SK-N-SH (cell line): ENCODE measurements at regions not wholly inside any gene's neighbourhood (a gene's known extent, or its start where the extent isn't known, plus 50 kb on each side); places are given as distances from the start of the nearest gene placed in this dataset.

Source experiments
- CTCF ChIA-PET: fragments of 300-600, 350-600 bp; formaldehyde crosslinking; extraction: SDS; loops from one replicate; lab custom pipeline; 2021; lab: Yijun Ruan, JAX
- POLR2A ChIA-PET: fragments of 350-600 bp; sonication (Branson Sonifier 250); formaldehyde crosslinking; extraction: SDS; loops from one replicate; lab custom pipeline; 2020; ENCODE audit warnings: antibody characterized with exemption, inconsistent platforms; lab: Yijun Ruan, JAX
- DNase-seq: peaks from one replicate; pipeline ENCODE4 v3.0.0; 2012
- H2AFZ ChIP-seq: fragments of 200-600 bp; sonication (generic); 2 replicates; pipeline ENCODE4 v1.8.1; 2016; ENCODE audit warnings: antibody characterized with exemption, mild to moderate bottlenecking, low read depth
- H3F3A ChIP-seq: fragments of 200-600 bp; sonication (generic); replicated peaks from 2 replicates; pipeline ENCODE3; 2016; ENCODE audit warnings: antibody characterized with exemption, mild to moderate bottlenecking; ENCODE audit not compliant: insufficient read depth
- H3K27ac ChIP-seq, 2 experiments: fragments of 200-500 bp in 1 of 2; fragments of 200-600 bp in 1 of 2; sonication (Bioruptor generic) in 1 of 2; sonication (generic), shearing (Covaris generic) in 1 of 2; 2 replicates each; pipeline versions ENCODE4 v1.5.1 to v1.6.1; 2014 to 2016; ENCODE audit warnings: low read depth in 2 of 2, inconsistent platforms in 1 of 2, low read length in 1 of 2, mild to moderate bottlenecking in 1 of 2, mixed read lengths in 1 of 2
- H3K27me3 ChIP-seq: fragments of 200-600 bp; sonication (generic), shearing (Covaris generic); 2 replicates; pipeline ENCODE4 v1.6.1; 2016; ENCODE audit warnings: mixed run types; ENCODE audit not compliant: insufficient read depth
- H3K36me3 ChIP-seq, 2 experiments: fragments of 200-500 bp in 1 of 2; fragments of 200-600 bp in 1 of 2; sonication (Bioruptor generic) in 1 of 2; sonication (generic) in 1 of 2; replicated peaks in 1 of 2; 2 replicates each; pipeline versions ENCODE3 to v1.5.1; 2014 to 2016; ENCODE audit warnings: low read length in 1 of 2, mild to moderate bottlenecking in 1 of 2; ENCODE audit not compliant: insufficient read depth in 2 of 2, control insufficient read depth in 1 of 2
- H3K4me1 ChIP-seq, 2 experiments: fragments of 200-500 bp in 1 of 2; fragments of 200-600 bp in 1 of 2; sonication (Bioruptor generic) in 1 of 2; sonication (generic), shearing (Covaris generic) in 1 of 2; 2 replicates each; pipeline versions ENCODE4 v1.5.1 to v1.6.1; 2014 to 2016; ENCODE audit warnings: low read depth in 1 of 2, low read length in 1 of 2, mixed run types in 1 of 2; ENCODE audit not compliant: insufficient read depth in 2 of 2, control insufficient read depth in 1 of 2
- H3K4me2 ChIP-seq: fragments of 200-600 bp; sonication (generic), shearing (Covaris generic); 2 replicates; pipeline ENCODE4 v1.6.1; 2017; ENCODE audit warnings: mixed run types
- H3K4me3 ChIP-seq, 2 experiments: fragments of 200-500 bp in 1 of 2; fragments of 200-600 bp in 1 of 2; sonication (Bioruptor generic) in 1 of 2; sonication (generic), shearing (Covaris generic) in 1 of 2; 2 replicates each; pipeline versions ENCODE4 v1.5.1 to v1.8.1; 2014 to 2016; ENCODE audit warnings: low read depth in 2 of 2, inconsistent platforms in 1 of 2, low read length in 1 of 2, mild to moderate bottlenecking in 1 of 2, mixed read lengths in 1 of 2, moderate library complexity in 1 of 2
- H3K79me2 ChIP-seq: fragments of 200-600 bp; sonication (generic); 2 replicates; pipeline ENCODE4 v1.8.1; 2017; ENCODE audit warnings: mild to moderate bottlenecking; ENCODE audit not compliant: insufficient read depth
- H3K9ac ChIP-seq: fragments of 200-600 bp; sonication (generic); 2 replicates; pipeline ENCODE4 v1.6.1; 2017; ENCODE audit warnings: mixed run types
- H3K9me2 ChIP-seq: fragments of 200-600 bp; sonication (generic); 2 replicates; pipeline ENCODE4 v1.6.1; 2017; ENCODE audit warnings: mixed run types
- H3K9me3 ChIP-seq: fragments of 200-600 bp; sonication (generic); 2 replicates; pipeline ENCODE4 v1.6.1; 2017; ENCODE audit warnings: mixed run types, mild to moderate bottlenecking, moderate library complexity
- H4K20me1 ChIP-seq: fragments of 200-600 bp; sonication (generic); 2 replicates; pipeline ENCODE4 v1.6.1; 2017; ENCODE audit warnings: mild to moderate bottlenecking, mixed run types; ENCODE audit not compliant: insufficient read depth
- ELF1 ChIP-seq: IDR thresholded peaks from 2 replicates; pipeline ENCODE4 v1.4.0; 2012
- EP300 ChIP-seq, 2 experiments: IDR thresholded peaks; 2 replicates each; pipeline versions ENCODE4 v1.4.0 to v1.6.1; 2012; ENCODE audit warnings: borderline replicate concordance in 1 of 2, low read depth in 1 of 2, low read length in 1 of 2
- EZH2phosphoT487 ChIP-seq: fragments of 200-600 bp; sonication (generic); IDR thresholded peaks from 2 replicates; pipeline ENCODE4 v1.6.1; 2017; ENCODE audit warnings: low read depth, mixed run types, mild to moderate bottlenecking, antibody characterized with exemption, moderate library complexity, borderline replicate concordance
- FOSL2 ChIP-seq: IDR thresholded peaks from 2 replicates; pipeline ENCODE4 v1.4.0; 2012; ENCODE audit warnings: low read depth, mild to moderate bottlenecking, moderate library complexity, borderline replicate concordance
- GATA2 ChIP-seq: sonication (generic); formaldehyde crosslinking; IDR thresholded peaks from 2 replicates; pipeline ENCODE4 v1.5.0; 2020; ENCODE audit warnings: mild to moderate bottlenecking, missing genetic modification reagents
- MEF2A ChIP-seq: IDR thresholded peaks from 2 replicates; pipeline ENCODE4 v1.4.0; 2012; ENCODE audit warnings: low read depth, borderline replicate concordance
- NFIC ChIP-seq: IDR thresholded peaks from 2 replicates; pipeline ENCODE4 v1.4.0; 2012; ENCODE audit warnings: borderline replicate concordance
- NRF1 ChIP-seq: IDR thresholded peaks from 2 replicates; pipeline ENCODE4 v1.6.1; 2012; ENCODE audit warnings: low read depth, mild to moderate bottlenecking, low read length
- RAD21 ChIP-seq: IDR thresholded peaks from 2 replicates; pipeline ENCODE4 v1.6.1; 2012; ENCODE audit warnings: mild to moderate bottlenecking, low read length
- RCOR1 ChIP-seq: fragments of 150-350 bp; IDR thresholded peaks from 2 replicates; pipeline ENCODE4 v1.6.1; 2017; ENCODE audit warnings: antibody characterized with exemption, low read length
- RFX5 ChIP-seq: IDR thresholded peaks from 2 replicates; pipeline ENCODE4 v1.6.1; 2012; ENCODE audit warnings: mild to moderate bottlenecking, improper control_type of control experiment, low read length
- SMC3 ChIP-seq: IDR thresholded peaks from 2 replicates; pipeline ENCODE4 v1.6.1; 2012; ENCODE audit warnings: low read depth, low read length, improper control_type of control experiment
- TCF12 ChIP-seq: IDR thresholded peaks from 2 replicates; pipeline ENCODE4 v1.4.0; 2012
- WGBS: methylation state at CpG from one replicate; pipeline ENCODE4 v1.1.6; 2017; ENCODE audit warnings: low lambda C conversion rate; 5-methylcytosine and 5-hydroxymethylcytosine counted together
- TF ChIP-seq, protein P1 (sequence below): fragments of 150-350 bp; IDR thresholded peaks from 2 replicates; pipeline ENCODE4 v1.6.1; 2016; ENCODE audit warnings: mild to moderate bottlenecking, low read depth, low read length
- TF ChIP-seq, protein P2 (sequence below): IDR thresholded peaks from 2 replicates; pipeline ENCODE4 v1.4.0; 2012; ENCODE audit warnings: low read depth
- TF ChIP-seq, protein P3 (sequence below): fragments of 200-600 bp; sonication (generic); IDR thresholded peaks from 2 replicates; pipeline ENCODE4 v1.6.1; 2017; ENCODE audit warnings: antibody characterized with exemption, mild to moderate bottlenecking, moderate library complexity
- TF ChIP-seq, protein P4 (sequence below): IDR thresholded peaks from 2 replicates; pipeline ENCODE4; 2012
- TF ChIP-seq, protein P5 (sequence below): IDR thresholded peaks from 2 replicates; pipeline ENCODE4 v1.4.0; 2012; ENCODE audit warnings: low read depth, borderline replicate concordance

DNA sequence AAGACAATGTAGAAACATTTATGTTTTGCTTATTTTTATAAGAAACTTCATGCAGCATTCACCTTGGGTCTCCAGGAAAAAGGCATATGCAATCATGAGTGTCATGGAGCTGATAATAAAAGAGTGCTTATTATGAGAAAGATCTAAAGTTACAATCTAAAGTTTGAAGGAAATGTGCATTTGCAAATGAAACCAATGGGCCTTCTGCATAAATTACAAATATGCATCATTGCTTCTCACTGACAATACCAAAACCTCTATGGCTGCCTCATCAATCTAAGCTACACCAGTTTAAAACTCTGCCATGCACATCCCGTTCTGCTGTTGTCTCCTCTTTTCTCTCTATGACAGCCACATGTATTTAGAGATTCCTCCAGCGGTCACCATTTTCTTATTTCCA, 103.2 kb upstream of the ABI3BP start:
- Histone ChIP-seq H4K20me1 (no peaks in the 10 kb centered on the region), H3K79me2 (no peaks in the 10 kb centered on the region), H3K4me3 (no peak overlapping the region), H3K9ac (no peak overlapping the region), H3K27ac (no peak overlapping the region), H3K36me3 (no peaks in the 10 kb centered on the region), H3K9me3 (no peaks in the 10 kb centered on the region), H2AFZ (no peak overlapping the region), H3K27me3 (no peaks in the 10 kb centered on the region), H3K9me2 (no peaks in the 10 kb centered on the region), H3K4me1 (no peaks in the 10 kb centered on the region; a peak in 1 of 4 replicates), H3F3A (no peaks in the 10 kb centered on the region), H3K4me2 (no peak overlapping the region)
- CTCF ChIA-PET, result interaction anchor here (1.2 kb wide), 1 partner anchor 100 kb away, joined by 3 read pairs; no protein-coding TSS in a partner anchor
- no peak for DNase-seq
- POLR2A ChIA-PET, result no interaction called here
- WGBS, result 93% methylated on average over 2 of the region's 2 CpGs
- no peak for TF ChIP-seq RCOR1
- TF ChIP-seq, protein P1, sequence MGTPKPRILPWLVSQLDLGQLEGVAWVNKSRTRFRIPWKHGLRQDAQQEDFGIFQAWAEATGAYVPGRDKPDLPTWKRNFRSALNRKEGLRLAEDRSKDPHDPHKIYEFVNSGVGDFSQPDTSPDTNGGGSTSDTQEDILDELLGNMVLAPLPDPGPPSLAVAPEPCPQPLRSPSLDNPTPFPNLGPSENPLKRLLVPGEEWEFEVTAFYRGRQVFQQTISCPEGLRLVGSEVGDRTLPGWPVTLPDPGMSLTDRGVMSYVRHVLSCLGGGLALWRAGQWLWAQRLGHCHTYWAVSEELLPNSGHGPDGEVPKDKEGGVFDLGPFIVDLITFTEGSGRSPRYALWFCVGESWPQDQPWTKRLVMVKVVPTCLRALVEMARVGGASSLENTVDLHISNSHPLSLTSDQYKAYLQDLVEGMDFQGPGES, result no peak
- TF ChIP-seq, protein P2, sequence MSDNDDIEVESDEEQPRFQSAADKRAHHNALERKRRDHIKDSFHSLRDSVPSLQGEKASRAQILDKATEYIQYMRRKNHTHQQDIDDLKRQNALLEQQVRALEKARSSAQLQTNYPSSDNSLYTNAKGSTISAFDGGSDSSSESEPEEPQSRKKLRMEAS, result no peak
- TF ChIP-seq NRF1, result no peak
- no peak for TF ChIP-seq SMC3
- TF ChIP-seq MEF2A, result no peak
- TF ChIP-seq TCF12, result no peak
- TF ChIP-seq RAD21, result no peak
- TF ChIP-seq, protein P3, sequence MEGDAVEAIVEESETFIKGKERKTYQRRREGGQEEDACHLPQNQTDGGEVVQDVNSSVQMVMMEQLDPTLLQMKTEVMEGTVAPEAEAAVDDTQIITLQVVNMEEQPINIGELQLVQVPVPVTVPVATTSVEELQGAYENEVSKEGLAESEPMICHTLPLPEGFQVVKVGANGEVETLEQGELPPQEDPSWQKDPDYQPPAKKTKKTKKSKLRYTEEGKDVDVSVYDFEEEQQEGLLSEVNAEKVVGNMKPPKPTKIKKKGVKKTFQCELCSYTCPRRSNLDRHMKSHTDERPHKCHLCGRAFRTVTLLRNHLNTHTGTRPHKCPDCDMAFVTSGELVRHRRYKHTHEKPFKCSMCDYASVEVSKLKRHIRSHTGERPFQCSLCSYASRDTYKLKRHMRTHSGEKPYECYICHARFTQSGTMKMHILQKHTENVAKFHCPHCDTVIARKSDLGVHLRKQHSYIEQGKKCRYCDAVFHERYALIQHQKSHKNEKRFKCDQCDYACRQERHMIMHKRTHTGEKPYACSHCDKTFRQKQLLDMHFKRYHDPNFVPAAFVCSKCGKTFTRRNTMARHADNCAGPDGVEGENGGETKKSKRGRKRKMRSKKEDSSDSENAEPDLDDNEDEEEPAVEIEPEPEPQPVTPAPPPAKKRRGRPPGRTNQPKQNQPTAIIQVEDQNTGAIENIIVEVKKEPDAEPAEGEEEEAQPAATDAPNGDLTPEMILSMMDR, result no peak
- no peak for TF ChIP-seq EZH2phosphoT487
- TF ChIP-seq GATA2 (CRISPR knock-in tag), result no peak
- no peak for TF ChIP-seq NFIC
- TF ChIP-seq ELF1, result no peak
- no peak for TF ChIP-seq RFX5
- TF ChIP-seq EP300 (IDR thresholded peaks at IDR 0.05; ENCODE audit: borderline replicate concordance in 1 of 2, low read depth in 1 of 2, low read length in 1 of 2), result no peak

DNA sequence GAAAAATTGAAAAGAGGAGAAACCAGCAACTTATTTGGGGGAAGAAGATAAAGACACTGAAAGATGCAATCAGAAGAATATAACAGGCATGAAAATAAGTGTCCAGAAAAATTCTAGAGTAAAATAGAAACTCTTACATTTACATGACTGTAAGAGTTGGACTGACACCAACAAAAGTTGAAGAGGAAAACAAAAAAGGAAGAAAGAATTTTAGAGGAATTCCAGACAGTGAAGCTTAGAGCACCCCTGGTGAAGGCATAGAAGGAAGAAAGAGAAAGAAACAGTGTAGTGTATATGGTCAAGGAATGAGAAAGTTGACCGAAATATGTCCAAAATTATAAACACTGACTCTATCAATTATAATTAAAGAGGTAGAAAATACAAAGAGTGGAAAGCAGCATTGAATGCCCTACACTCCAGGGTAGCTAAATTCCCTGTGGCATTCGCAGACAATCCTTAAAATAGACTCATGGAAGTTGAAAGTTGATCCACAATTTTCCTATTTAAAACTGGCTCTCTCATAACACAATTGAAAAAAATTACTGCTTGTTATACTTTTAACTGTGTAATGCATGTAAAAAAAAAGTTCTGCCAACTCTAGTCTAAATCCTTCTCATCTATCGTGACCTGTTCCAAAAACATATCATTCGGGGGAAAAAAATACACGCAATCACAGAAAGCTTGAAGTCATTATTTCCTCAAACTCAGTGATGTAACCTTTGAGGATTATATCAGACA, 102.6 kb upstream of the ABI3BP start:
- H3K27ac ChIP-seq, result no peak overlapping the region
- H3K4me3 ChIP-seq, result no peak overlapping the region
- no peaks in the 10 kb centered on the region for H3F3A ChIP-seq
- H3K4me1 ChIP-seq, result no peaks in the 10 kb centered on the region; a peak in 1 of 4 replicates
- H3K27me3 ChIP-seq, result no peaks in the 10 kb centered on the region
- H3K9me3 ChIP-seq, result no peaks in the 10 kb centered on the region
- H3K4me2 ChIP-seq, result no peak overlapping the region
- TF ChIP-seq, protein P4, sequence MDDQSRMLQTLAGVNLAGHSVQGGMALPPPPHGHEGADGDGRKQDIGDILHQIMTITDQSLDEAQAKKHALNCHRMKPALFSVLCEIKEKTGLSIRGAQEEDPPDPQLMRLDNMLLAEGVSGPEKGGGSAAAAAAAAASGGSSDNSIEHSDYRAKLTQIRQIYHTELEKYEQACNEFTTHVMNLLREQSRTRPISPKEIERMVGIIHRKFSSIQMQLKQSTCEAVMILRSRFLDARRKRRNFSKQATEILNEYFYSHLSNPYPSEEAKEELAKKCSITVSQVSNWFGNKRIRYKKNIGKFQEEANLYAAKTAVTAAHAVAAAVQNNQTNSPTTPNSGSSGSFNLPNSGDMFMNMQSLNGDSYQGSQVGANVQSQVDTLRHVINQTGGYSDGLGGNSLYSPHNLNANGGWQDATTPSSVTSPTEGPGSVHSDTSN, result no peak
- TF ChIP-seq ELF1 (no peak), TCF12 (no peak), NRF1 (no peak), FOSL2 (no peak)
- TF ChIP-seq, protein P5, sequence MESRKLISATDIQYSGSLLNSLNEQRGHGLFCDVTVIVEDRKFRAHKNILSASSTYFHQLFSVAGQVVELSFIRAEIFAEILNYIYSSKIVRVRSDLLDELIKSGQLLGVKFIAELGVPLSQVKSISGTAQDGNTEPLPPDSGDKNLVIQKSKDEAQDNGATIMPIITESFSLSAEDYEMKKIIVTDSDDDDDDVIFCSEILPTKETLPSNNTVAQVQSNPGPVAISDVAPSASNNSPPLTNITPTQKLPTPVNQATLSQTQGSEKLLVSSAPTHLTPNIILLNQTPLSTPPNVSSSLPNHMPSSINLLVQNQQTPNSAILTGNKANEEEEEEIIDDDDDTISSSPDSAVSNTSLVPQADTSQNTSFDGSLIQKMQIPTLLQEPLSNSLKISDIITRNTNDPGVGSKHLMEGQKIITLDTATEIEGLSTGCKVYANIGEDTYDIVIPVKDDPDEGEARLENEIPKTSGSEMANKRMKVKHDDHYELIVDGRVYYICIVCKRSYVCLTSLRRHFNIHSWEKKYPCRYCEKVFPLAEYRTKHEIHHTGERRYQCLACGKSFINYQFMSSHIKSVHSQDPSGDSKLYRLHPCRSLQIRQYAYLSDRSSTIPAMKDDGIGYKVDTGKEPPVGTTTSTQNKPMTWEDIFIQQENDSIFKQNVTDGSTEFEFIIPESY, result no peak
- WGBS, result 91% methylated on average over 5 of the region's 5 CpGs
- H3K79me2 ChIP-seq, result no peaks in the 10 kb centered on the region
- DNase-seq, result no peak
- H3K9me2 ChIP-seq, result no peaks in the 10 kb centered on the region
- ChIA-PET POLR2A (no interaction called here), CTCF (interaction anchor here (1.2 kb wide), 1 partner anchor 100 kb away, joined by 3 read pairs; no protein-coding TSS in a partner anchor)
- no peak overlapping the region for H3K9ac ChIP-seq
- no peaks in the 10 kb centered on the region for H4K20me1 ChIP-seq
- H2AFZ ChIP-seq, result peak overlapping the region; percentile 73
- no peaks in the 10 kb centered on the region for H3K36me3 ChIP-seq
